OCI-LY3 (cell line): ENCODE measurements at regions not wholly inside any gene's neighbourhood (a gene's known extent, or its start where the extent isn't known, plus 50 kb on each side); places are given as distances from the start of the nearest gene placed in this dataset.

ENCODE experiments used
- H2AFZ ChIP-seq: fragments of 200-600, 300-600 bp; shearing (Covaris generic); 2 replicates; pipeline ENCODE4 v1.6.0; 2014; ENCODE audit warnings: antibody characterized with exemption, low read depth, low read length
- H3K27ac ChIP-seq: fragments of 200-600, 300-600 bp; sonication (generic); 2 replicates; pipeline ENCODE4 v1.5.1; 2014; ENCODE audit warnings: mild to moderate bottlenecking, low read length, moderate library complexity, mixed read lengths
- H3K27me3 ChIP-seq: fragments of 200-600, 300-600 bp; sonication (generic); 2 replicates; pipeline ENCODE4 v1.6.1; 2014; ENCODE audit warnings: low read depth, low read length, mixed read lengths
- H3K36me3 ChIP-seq: fragments of 200-600, 300-600 bp; sonication (generic); replicated peaks from 2 replicates; pipeline ENCODE3; 2014; ENCODE audit warnings: low read depth, low read length, mixed read lengths
- H3K4me1 ChIP-seq: fragments of 300-600, 200-600 bp; sonication (generic); 2 replicates; pipeline ENCODE4 v1.6.1; 2014; ENCODE audit warnings: low read length, mixed read lengths
- H3K4me2 ChIP-seq: fragments of 200-600, 300-600 bp; sonication (generic); 2 replicates; pipeline ENCODE4 v1.6.1; 2014; ENCODE audit warnings: low read length, mixed read lengths
- H3K4me3 ChIP-seq: fragments of 300-600, 200-600 bp; sonication (generic); 2 replicates; pipeline ENCODE4 v1.5.1; 2014; ENCODE audit warnings: antibody characterized with exemption, mild to moderate bottlenecking, low read length, moderate library complexity
- H3K79me2 ChIP-seq: fragments of 300-600, 200-600 bp; shearing (Covaris generic); 2 replicates; pipeline ENCODE4 v1.6.1; 2014; ENCODE audit warnings: mild to moderate bottlenecking, low read length, mixed read lengths
- H3K9ac ChIP-seq: fragments of 300-600, 200-600 bp; shearing (Covaris generic); 2 replicates; pipeline ENCODE4 v1.6.0; 2014; ENCODE audit warnings: mild to moderate bottlenecking, low read length, moderate library complexity
- H3K9me3 ChIP-seq: fragments of 200-600, 300-600 bp; shearing (Covaris generic); 2 replicates; pipeline ENCODE4 v1.6.1; 2014; ENCODE audit warnings: low read length, mixed read lengths; ENCODE audit not compliant: insufficient read depth
- H4K20me1 ChIP-seq: fragments of 200-600, 300-600 bp; sonication (generic); 2 replicates; pipeline ENCODE4 v1.6.1; 2016; ENCODE audit warnings: low read length, mixed read lengths; ENCODE audit not compliant: insufficient read depth
- CTCF ChIP-seq: fragments of 200-600, 300-600 bp; sonication (generic); IDR thresholded peaks from 2 replicates; pipeline ENCODE4 v1.5.1; 2014; ENCODE audit warnings: antibody characterized with exemption, low read length, low read depth
- EZH2phosphoT487 ChIP-seq: fragments of 200-600 bp; shearing (Covaris generic); IDR thresholded peaks from 2 replicates; pipeline ENCODE4 v1.6.1; 2018; ENCODE audit warnings: antibody characterized with exemption, mixed run types, low read depth

DNA sequence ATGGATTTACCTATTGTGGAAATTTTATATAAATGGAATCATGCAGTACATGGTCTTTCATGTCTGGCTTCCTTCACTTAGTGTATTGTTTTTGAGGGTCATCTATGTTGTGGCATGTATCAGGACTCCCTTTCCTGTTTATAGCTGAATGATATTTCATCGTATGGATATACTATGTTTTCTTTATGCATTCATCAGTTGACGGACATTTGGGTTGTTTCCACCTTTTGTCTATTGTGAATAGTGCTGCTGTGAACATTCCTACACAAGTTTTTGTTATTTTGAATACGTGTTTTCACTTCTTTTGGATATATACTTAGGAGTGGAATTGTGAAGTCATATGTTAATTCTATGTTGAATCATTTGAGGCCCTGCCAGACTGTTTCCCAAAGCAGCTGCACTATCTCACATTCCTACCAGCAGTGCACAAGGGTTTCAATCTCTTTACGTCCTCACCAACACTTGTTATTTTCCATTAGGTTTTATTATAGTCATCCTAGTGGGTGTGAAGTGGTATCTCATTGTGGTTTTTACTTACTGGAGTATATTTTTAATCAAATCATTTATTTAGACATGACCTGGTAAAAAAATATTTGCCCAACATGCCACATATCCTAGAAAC, 262.7 kb downstream of the DLEU7 start:
- H4K20me1 ChIP-seq = no peaks in the 10 kb centered on the region
- no peaks in the 10 kb centered on the region for H3K27me3 ChIP-seq
- no peaks in the 10 kb centered on the region for H3K4me1 ChIP-seq
- no peak overlapping the region for H3K4me3 ChIP-seq
- no peak overlapping the region for H3K4me2 ChIP-seq
- H2AFZ ChIP-seq = no peak overlapping the region
- no peaks in the 10 kb centered on the region for H3K9me3 ChIP-seq
- H3K79me2 ChIP-seq = no peaks in the 10 kb centered on the region
- H3K9ac ChIP-seq = no peak overlapping the region
- no peak overlapping the region for H3K27ac ChIP-seq
- no peaks in the 10 kb centered on the region for H3K36me3 ChIP-seq
- TF ChIP-seq CTCF = no peak
- no peak for TF ChIP-seq EZH2phosphoT487

GRCh38 chr13:50581586-50582196, 261.8 kb downstream of the DLEU7 start:
- Histone ChIP-seq H3K4me2 (no peak overlapping the region), H3K4me3 (no peak overlapping the region), H3K27me3 (no peaks in the 10 kb centered on the region), H3K79me2 (no peaks in the 10 kb centered on the region), H3K9me3 (no peaks in the 10 kb centered on the region), H3K27ac (no peak overlapping the region), H3K9ac (no peak overlapping the region), H4K20me1 (no peaks in the 10 kb centered on the region), H3K4me1 (peaks cover under 1% of the 10 kb centered on the region; the same call in 1 of the 2 replicates), H2AFZ (no peak overlapping the region), H3K36me3 (no peaks in the 10 kb centered on the region)
- TF ChIP-seq CTCF (no peak), EZH2phosphoT487 (no peak)

- H3K9me3 ChIP-seq = no peaks in the 10 kb centered on the region
- no peak overlapping the region for H3K4me3 ChIP-seq
- H3K79me2 ChIP-seq = no peaks in the 10 kb centered on the region
- H2AFZ ChIP-seq = no peak overlapping the region
- H3K4me2 ChIP-seq = no peak overlapping the region
- H3K36me3 ChIP-seq = no peaks in the 10 kb centered on the region
- H3K9ac ChIP-seq = no peak overlapping the region
- no peaks in the 10 kb centered on the region for H4K20me1 ChIP-seq
- no peak overlapping the region for H3K27ac ChIP-seq
- TF ChIP-seq CTCF = no peak
- no peak for TF ChIP-seq EZH2phosphoT487
- H3K4me1 ChIP-seq = peaks cover 21% of the 10 kb centered on the region
- no peaks in the 10 kb centered on the region for H3K27me3 ChIP-seq
Measured at GRCh38 chr13:50584856-50585580, 258.5 kb downstream of the DLEU7 start.

GRCh38 chr13:50585674-50586413, 257.6 kb downstream of the DLEU7 start:
- H3K27me3 ChIP-seq = no peaks in the 10 kb centered on the region
- H3K4me1 ChIP-seq = peaks cover 24% of the 10 kb centered on the region
- TF ChIP-seq CTCF = no peak
- TF ChIP-seq EZH2phosphoT487 = no peak
- H3K4me3 ChIP-seq = no peak overlapping the region
- H3K36me3 ChIP-seq = no peaks in the 10 kb centered on the region
- H3K9me3 ChIP-seq = no peaks in the 10 kb centered on the region
- no peaks in the 10 kb centered on the region for H3K79me2 ChIP-seq
- H4K20me1 ChIP-seq = no peaks in the 10 kb centered on the region
- no peak overlapping the region for H3K9ac ChIP-seq
- no peak overlapping the region for H3K27ac ChIP-seq
- H3K4me2 ChIP-seq = no peak overlapping the region
- no peak overlapping the region for H2AFZ ChIP-seq
